ENCODE measurements at regions not wholly inside any gene's neighbourhood (a gene's known extent, or its start where the extent isn't known, plus 50 kb on each side); places are given as distances from the start of the nearest gene placed in this dataset.

DNA sequence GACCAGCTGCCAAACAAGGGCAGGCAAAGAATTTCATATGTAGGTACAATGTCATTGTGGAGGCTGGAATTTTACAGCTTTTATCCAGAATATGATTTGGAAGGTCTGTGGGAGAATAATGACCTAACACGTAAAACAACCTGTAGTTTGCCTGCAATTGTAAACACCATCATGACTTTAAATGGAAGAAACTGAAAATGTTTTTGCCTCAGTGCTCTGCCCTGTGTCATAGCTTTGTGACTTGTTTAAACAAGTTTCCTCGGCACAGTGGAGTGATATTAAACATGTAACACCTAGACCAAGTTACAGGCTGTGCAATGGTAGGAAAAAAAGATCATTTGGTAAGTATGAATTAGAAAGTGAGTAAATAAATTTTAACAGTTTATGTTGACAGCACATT, 171.6 kb upstream of the MBNL1 start:
- TF ChIP-seq POLR2A (IDR thresholded peaks at IDR 0.05) (no peak), POLR2AphosphoS5 (IDR thresholded peaks at IDR 0.05) (no peak)
- TF ChIP-seq, protein P1, sequence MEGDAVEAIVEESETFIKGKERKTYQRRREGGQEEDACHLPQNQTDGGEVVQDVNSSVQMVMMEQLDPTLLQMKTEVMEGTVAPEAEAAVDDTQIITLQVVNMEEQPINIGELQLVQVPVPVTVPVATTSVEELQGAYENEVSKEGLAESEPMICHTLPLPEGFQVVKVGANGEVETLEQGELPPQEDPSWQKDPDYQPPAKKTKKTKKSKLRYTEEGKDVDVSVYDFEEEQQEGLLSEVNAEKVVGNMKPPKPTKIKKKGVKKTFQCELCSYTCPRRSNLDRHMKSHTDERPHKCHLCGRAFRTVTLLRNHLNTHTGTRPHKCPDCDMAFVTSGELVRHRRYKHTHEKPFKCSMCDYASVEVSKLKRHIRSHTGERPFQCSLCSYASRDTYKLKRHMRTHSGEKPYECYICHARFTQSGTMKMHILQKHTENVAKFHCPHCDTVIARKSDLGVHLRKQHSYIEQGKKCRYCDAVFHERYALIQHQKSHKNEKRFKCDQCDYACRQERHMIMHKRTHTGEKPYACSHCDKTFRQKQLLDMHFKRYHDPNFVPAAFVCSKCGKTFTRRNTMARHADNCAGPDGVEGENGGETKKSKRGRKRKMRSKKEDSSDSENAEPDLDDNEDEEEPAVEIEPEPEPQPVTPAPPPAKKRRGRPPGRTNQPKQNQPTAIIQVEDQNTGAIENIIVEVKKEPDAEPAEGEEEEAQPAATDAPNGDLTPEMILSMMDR (IDR thresholded peaks at IDR 0.05): no peak
- no peak overlapping the region for H3K4me3 ChIP-seq
- WGBS: 26% methylated on average over 2 of the region's 2 CpGs
- H3K36me3 ChIP-seq: no peaks in the 10 kb centered on the region
- H3K27ac ChIP-seq: no peak overlapping the region
- peaks cover 2% of the 10 kb centered on the region for H3K4me1 ChIP-seq (replicated peaks)
- no peaks in the 10 kb centered on the region for H3K27me3 ChIP-seq (replicated peaks; ENCODE audit: insufficient read depth)
- no peaks in the 10 kb centered on the region for H3K9me3 ChIP-seq
- intact Hi-C loops (cut with DNase I): no loop called here
- no peak for DNase-seq (ENCODE audit: low spot score)

DNA sequence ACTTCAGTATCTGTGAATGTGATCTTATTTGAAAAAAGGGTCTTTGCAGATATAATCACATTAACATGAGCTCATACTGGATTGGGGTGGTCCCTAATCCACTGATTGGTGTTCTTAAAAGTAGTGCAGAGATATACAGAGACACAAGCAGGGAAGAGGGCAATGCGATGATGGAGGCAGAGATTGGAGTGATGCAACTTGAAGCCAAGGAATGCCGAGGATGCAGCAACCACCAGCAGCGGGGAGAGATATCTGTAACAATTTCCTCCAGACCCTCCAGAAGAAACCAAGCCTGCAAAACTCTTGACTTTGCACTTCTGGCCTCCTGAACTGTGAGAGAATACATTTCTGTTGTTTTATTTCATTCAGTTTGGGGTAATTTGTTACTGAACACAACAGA, 171.0 kb upstream of the MBNL1 start:
- H3K27ac ChIP-seq: no peak overlapping the region
- no peak overlapping the region for H3K4me3 ChIP-seq
- intact Hi-C loops (cut with DNase I): no loop called here
- H3K36me3 ChIP-seq: no peaks in the 10 kb centered on the region
- 81% methylated on average over 3 of the region's 3 CpGs for WGBS
- no peak for DNase-seq (ENCODE audit: low spot score)
- no peaks in the 10 kb centered on the region for H3K27me3 ChIP-seq (replicated peaks; ENCODE audit: insufficient read depth)
- TF ChIP-seq, protein P1 (IDR thresholded peaks at IDR 0.05): no peak
- TF ChIP-seq POLR2A (IDR thresholded peaks at IDR 0.05): no peak
- no peak for TF ChIP-seq POLR2AphosphoS5 (IDR thresholded peaks at IDR 0.05)
- H3K9me3 ChIP-seq: no peaks in the 10 kb centered on the region
- peaks cover 2% of the 10 kb centered on the region for H3K4me1 ChIP-seq (replicated peaks)

DNA sequence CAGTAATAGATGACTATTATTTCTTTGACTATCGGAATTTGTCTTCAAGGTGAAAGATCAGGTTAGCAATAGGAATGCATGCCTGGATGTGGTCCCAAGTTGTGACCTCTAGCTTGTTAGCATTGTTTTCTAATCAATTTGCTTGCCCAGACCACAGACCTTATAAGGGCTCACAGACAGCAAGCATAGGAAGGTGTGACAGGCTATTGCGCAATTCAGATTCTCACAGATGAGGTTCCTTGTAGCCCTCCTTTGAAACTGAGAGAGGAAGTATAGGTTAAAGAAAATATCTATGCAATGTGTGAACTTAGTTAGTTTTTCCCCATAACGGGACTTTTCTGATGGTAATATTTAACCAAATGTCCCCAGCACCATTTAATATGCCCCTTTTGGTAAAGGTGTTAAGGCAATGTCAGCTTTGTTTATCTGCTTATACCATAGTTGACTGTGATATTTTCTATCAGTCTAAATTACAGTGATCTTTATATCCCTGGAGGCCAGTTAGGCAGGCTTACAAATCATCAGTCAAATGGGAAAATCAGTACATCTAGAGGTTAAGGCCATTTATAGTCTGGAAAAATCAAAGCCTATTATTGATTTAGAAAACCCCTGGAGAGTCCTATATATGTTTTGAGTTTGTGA, 168.1 kb upstream of the MBNL1 start:
- intact Hi-C loops (cut with DNase I): no loop called here
- 86% methylated on average over 3 of the region's 3 CpGs for WGBS
- H3K36me3 ChIP-seq: no peaks in the 10 kb centered on the region
- no peak overlapping the region for H3K27ac ChIP-seq
- no peaks in the 10 kb centered on the region for H3K27me3 ChIP-seq (replicated peaks; ENCODE audit: insufficient read depth)
- no peaks in the 10 kb centered on the region for H3K9me3 ChIP-seq
- no peak overlapping the region for H3K4me3 ChIP-seq
- no peak for DNase-seq (ENCODE audit: low spot score)
- H3K4me1 ChIP-seq (replicated peaks): no peaks in the 10 kb centered on the region
- TF ChIP-seq, protein P1 (IDR thresholded peaks at IDR 0.05): no peak
- no peak for TF ChIP-seq POLR2AphosphoS5 (IDR thresholded peaks at IDR 0.05)
- TF ChIP-seq POLR2A (IDR thresholded peaks at IDR 0.05): no peak

DNA sequence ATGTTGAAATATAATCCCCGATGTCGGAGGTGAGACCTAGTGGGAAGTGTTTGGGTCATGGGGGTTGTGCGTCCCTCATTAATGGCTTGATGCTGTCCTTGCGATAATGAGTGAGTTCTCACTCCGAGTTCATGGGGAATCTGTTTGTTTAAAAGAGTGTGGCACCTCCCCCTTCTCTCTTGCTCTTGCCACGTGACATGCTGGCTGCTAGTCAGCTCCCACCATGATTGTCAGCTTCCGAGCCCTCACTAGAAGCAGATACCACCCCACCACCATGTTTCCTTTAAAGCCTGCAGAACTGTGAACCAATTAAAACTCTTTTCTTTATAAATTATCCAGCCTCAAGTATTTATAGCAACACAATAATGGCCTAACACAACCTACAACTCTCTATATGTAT, 166.3 kb upstream of the MBNL1 start:
- H3K4me3 ChIP-seq: no peak overlapping the region
- H3K27ac ChIP-seq: no peak overlapping the region
- intact Hi-C loops (cut with DNase I): no loop called here
- no peak for TF ChIP-seq POLR2A (IDR thresholded peaks at IDR 0.05)
- TF ChIP-seq POLR2AphosphoS5 (IDR thresholded peaks at IDR 0.05): no peak
- TF ChIP-seq, protein P1 (IDR thresholded peaks at IDR 0.05): no peak
- no peaks in the 10 kb centered on the region for H3K36me3 ChIP-seq
- no peaks in the 10 kb centered on the region for H3K9me3 ChIP-seq
- WGBS: 84% methylated on average over 7 of the region's 7 CpGs
- DNase-seq (ENCODE audit: low spot score): no peak
- H3K4me1 ChIP-seq (replicated peaks): no peaks in the 10 kb centered on the region
- H3K27me3 ChIP-seq (replicated peaks; ENCODE audit: insufficient read depth): no peaks in the 10 kb centered on the region

DNA sequence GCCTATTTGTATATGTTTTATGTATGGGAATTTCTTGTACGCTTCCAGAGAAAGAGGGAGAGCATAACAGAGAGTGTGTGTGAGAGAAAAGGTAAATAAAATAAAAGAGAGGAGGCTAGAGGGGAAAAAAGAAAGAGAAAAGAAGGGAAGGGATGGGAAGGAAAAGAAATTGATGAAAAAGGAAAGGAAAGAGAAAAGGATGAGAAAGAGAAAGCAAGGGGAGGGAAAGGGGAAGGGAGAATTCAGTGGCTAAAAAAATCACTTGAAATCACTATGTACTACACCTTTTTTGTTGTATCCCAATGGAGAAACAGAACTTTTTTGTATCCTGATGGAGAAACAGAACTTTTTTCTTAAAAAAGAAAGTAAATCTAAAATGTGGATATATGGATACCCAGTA, 165.5 kb upstream of the MBNL1 start:
- H3K4me3 ChIP-seq: no peak overlapping the region

More for the DNA sequence above, 165.5 kb upstream of the MBNL1 start:
- Histone ChIP-seq H3K9me3 (no peaks in the 10 kb centered on the region), H3K27ac (no peak overlapping the region), H3K36me3 (no peaks in the 10 kb centered on the region), H3K27me3 (replicated peaks; ENCODE audit: insufficient read depth) (no peaks in the 10 kb centered on the region), H3K4me1 (replicated peaks) (no peaks in the 10 kb centered on the region)
- no peak for DNase-seq (ENCODE audit: low spot score)
- TF ChIP-seq POLR2AphosphoS5 (IDR thresholded peaks at IDR 0.05): no peak
- no peak for TF ChIP-seq POLR2A (IDR thresholded peaks at IDR 0.05)
- TF ChIP-seq, protein P1 (IDR thresholded peaks at IDR 0.05): no peak
- intact Hi-C loops (cut with DNase I): no loop called here
- WGBS: 88% methylated on average over 1 of the region's 1 CpG

Measured in prostate gland (tissue), 2 donors.